GM23338 (cell line): ENCODE measurements at regions not wholly inside any gene's neighbourhood (a gene's known extent, or its start where the extent isn't known, plus 50 kb on each side); places are given as distances from the start of the nearest gene placed in this dataset.

Experiments
- CREB1 ChIP-seq: fragments of 250-450 bp; sonication (Bioruptor Pico); IDR thresholded peaks from 2 replicates; pipeline ENCODE4 v1.5.0; 2020; ENCODE audit warnings: low read depth, mild to moderate bottlenecking, moderate library complexity
- CTCF ChIP-seq, 2 experiments: fragments of 200-600 bp in 1 of 2; sonication (generic) in 1 of 2; conservative IDR thresholded peaks; 2 replicates each; pipeline versions ENCODE4 v1.5.1 to v1.6.1; 2016 to 2017; ENCODE audit warnings: antibody characterized with exemption in 2 of 2, low read depth in 2 of 2, mild to moderate bottlenecking in 2 of 2, moderate library complexity in 1 of 2
- EZH2 ChIP-seq: fragments of 200-600 bp; sonication (generic); IDR thresholded peaks from one replicate; pipeline ENCODE4 v1.8.0; 2017; ENCODE audit warnings: antibody characterized with exemption, mild to moderate bottlenecking, low read depth; ENCODE audit not compliant: unreplicated experiment
- EZH2phosphoT487 ChIP-seq: fragments of 200-600 bp; sonication (generic); IDR thresholded peaks from one replicate; pipeline ENCODE4 v1.8.1; 2018; ENCODE audit warnings: antibody characterized with exemption; ENCODE audit not compliant: unreplicated experiment
- JUNB ChIP-seq: IDR thresholded peaks from one replicate; pipeline ENCODE4 v1.6.1; 2016; ENCODE audit warnings: antibody characterized with exemption; ENCODE audit not compliant: unreplicated experiment
- NANOG ChIP-seq: IDR thresholded peaks from 2 replicates; pipeline ENCODE4 v1.6.1; 2016; ENCODE audit warnings: antibody characterized with exemption, borderline replicate concordance
- POLR2AphosphoS5 ChIP-seq: IDR thresholded peaks from 2 replicates; pipeline ENCODE4 v1.6.1; 2016; ENCODE audit warnings: antibody characterized with exemption, low read depth
- REST ChIP-seq: IDR thresholded peaks from one replicate; pipeline ENCODE4 v1.6.1; 2018; ENCODE audit warnings: antibody characterized with exemption; ENCODE audit not compliant: unreplicated experiment
- STAT1 ChIP-seq: IDR thresholded peaks from one replicate; pipeline ENCODE4 v1.6.1; 2016; ENCODE audit warnings: antibody characterized with exemption; ENCODE audit not compliant: unreplicated experiment

- TF ChIP-seq REST (no peak), CTCF (conservative IDR thresholded peaks at IDR 0.05; ENCODE audit: low read depth in 2 of 2) (no peak), POLR2AphosphoS5 (no peak), EZH2 (no peak), JUNB (no peak), EZH2phosphoT487 (no peak), CREB1 (CRISPR knock-in tag) (no peak), NANOG (no peak), STAT1 (no peak)
Measured at GRCh38 chr18:51897884-51898283, 442.1 kb upstream of the DCC start.
